HG02610 (cell line): ENCODE measurements at regions not wholly inside any gene's neighbourhood (a gene's known extent, or its start where the extent isn't known, plus 50 kb on each side); places are given as distances from the start of the nearest gene placed in this dataset.
A peak's percentile ranks its signal among the peaks of the same experiment; 100 is the strongest.

ENCODE experiments used
- ATAC-seq: cut with Tn5 transposase; IDR thresholded peaks from one replicate; pipeline ENCODE4 v1.9.1; 2021; ENCODE audit warnings: mild to moderate bottlenecking, moderate library complexity; ENCODE audit not compliant: unreplicated experiment

DNA sequence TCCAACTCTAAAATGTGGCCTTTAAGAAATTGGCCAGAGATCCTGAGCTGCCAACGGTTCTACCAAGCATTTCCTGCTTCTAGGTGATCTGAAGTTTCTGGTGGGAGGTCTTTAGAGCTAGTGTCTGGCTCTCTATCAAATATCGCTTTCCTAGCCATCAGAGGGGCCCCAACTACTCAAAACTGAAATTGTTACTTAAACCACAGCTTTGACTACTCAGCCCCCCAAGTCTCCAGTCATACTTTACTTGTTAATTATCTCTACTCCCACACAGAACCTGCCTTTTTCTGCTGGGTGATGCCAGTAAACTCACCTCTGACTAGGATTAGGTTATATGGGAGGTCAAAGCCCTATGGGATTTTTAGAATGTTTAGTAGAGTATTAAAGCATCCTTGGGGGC lies 95.1 kb downstream of the FASLG start:
- no peak for ATAC-seq

DNA sequence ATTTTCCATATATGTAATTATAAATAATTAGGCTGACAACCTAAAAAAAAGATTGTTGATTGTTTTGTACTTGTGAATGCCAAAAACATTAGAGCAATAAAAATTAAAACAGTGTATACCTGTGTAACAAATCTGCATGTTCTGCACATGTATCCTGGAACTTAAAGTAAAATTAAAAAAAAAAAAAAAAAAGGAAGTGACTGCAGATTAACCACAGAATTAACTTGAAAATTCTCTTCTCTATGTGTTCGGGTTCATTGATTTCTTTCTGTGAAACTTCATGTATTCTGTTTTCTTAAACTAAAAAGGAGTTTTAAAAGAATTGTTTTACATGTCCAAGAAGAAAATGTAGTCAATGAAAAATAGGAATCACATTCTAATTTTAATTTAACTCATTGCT lies 95.7 kb downstream of the FASLG start:
- no peak for ATAC-seq

DNA sequence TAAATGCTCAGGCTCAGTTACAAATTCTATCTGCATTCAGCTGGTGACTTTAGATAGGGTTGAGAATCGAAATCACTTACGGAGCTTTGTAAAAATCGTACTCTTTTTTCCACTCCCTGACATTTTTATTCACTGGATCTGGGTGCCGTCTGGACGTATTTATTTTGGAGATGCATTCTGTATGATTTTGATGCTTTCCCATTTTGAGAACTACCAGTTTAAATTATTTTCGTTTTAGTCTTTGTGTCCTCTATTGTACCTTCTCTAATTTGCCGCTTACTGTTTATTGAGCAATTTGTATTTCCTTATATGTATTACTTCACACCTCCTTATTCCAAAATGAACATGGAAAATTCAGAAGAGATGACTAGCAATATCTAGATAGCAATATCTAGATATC lies 96.2 kb downstream of the FASLG start:
- no peak for ATAC-seq

DNA sequence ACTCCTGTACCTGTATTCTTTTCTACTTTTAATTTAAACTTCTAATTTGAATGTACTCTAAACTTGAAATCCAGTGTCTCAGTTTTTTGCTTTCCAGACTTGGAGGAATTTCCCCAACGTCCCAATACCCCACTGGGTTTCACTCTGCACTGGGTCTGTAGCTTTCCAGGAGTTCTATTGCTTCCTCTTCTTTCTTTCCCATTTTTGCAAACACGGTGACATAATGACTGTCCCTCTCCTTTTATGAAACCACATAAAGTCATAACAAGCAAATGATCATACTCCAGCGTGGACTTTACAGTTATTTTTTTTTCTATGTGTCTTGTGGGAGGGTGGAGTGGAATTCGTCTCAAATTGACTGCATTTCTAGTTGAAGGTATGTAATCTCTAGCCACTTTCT lies 97.1 kb downstream of the FASLG start:
- ATAC-seq, result no peak

DNA sequence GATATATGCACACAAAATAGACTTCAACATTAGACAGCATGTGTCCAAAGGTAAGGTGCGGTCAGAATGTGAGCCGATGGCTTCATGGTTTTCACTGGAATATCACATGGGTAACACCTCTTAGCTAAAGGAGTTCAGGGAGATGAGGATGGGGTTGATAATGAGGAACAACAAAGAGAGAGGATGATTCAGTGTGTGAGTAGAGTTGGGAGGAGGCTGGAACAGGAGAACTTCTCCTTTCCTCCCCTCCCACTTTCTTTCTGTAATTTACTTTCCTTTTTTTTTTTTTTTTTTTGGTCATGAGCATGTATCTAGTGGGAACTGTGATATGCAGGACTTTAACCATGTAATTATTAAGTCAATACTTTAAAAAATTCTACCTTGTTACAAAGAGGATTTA lies 99.4 kb downstream of the FASLG start:
- no peak for ATAC-seq

DNA sequence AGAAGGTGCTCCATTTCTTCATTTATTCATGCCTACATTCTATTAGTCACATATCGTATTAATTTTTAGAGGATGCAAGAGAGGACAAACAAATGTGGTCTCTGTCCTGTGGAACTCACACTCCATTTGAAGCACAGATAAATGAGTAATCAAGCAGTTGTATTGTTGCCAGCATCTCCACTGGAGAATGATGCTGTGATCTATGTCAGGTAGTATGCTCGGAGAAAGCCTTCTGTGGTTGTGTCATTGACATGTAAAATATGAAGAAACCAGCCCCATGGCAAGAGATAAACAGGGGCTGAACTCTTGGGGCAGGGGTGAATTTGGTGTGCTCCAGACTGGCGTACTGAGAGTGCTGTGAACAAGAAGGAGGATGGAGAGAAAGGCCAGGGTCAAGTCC lies 101.2 kb downstream of the FASLG start:
- ATAC-seq, result no peak

DNA sequence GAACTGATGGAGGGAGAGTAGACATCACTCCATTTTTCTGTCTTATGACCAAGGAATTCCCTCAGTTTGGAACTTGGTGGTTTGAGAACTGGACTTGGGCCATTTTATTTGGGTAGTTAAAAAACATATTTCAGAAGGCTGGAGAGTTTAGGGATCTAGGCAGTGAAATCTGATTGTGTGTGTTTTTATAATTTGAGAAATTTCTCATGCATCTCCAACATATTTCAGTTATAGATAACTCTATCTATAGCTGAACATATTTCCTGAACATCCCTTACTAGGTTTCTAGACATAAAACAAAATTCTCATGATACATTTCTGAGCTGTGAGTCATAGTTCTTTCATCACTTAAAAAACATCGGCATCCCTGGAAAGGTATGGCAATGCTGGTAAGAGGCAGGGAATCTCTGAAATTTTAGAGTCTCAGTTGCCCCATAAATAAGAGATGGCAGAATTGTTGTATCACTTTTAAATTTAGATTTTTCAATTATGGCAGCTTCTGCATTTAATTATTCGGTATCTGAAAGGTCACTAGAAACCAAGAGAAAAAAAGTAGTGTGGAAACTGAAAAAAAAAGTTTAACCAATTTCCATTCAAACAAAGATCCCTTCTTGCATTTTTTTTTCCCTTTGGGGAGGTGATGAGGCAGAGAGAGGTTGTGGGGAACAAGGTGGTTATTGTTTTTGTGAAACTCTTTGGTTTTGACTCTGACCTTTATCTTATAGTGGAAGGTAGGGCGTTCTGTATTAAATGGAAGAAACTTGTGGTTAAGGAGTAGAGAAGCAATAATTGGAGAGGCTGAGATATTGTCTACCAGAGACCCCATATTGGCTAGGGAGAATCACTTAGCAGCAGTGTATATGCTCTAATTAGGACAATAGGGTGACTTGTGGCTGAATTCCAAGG lies 102.9 kb downstream of the FASLG start:
- ATAC-seq, result no peak

DNA sequence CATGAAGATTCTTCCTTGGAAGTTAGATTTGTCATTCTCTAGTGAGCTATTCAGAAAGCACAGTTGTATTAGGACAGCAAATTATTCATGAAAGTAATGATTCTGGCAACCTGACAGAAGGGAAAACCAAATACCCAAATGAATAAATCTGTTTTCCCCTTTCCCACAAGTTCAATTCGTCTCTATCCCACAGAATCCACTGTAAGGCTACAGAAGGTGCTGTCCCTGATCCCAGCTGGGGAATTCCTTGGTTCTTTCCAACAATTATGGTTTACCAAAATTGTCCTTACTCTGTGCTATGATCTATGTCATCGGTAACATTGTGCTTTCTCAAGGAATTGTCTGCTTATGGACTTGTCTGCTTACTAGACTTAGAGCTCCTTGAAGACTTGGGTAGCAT lies 104.2 kb downstream of the FASLG start:
- ATAC-seq, result no peak

DNA sequence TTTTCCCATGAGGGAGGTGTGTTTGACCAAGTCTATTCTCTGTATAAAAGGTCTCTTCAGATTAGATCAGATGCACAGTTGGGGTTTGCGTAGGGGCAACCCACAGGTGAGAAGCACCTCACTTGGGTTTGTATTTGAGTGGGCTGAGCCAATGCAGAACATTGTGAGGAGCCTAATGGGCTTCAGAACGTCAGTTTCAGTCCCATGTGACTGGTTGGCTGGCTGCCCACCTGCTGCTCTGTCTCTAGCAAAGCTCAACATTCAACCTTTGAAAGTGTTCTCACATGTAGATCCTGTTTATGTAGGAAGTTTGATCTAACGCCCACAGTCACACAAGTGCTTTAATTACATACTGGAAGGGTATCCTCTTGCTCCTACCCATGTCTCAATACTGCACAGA lies 105.5 kb downstream of the FASLG start:
- ATAC-seq, result no peak

DNA sequence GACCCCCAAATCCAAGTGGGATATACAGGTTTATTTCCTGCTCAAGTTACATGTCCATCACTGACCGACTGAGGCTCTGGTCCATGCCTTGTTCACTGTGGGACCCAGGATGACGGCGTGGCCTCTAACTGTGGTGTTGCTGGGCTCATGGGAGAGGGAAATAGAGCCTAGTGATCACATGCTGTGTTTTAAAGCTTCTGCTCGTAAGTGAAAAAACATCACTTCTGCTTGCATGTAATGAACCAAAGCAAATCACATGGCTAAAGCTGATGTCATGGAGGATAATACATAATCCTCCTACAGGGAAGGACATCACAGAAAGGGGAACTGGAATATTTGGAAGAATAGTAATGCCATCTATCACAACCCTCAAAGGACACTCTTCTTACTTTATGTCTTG lies 107.6 kb downstream of the FASLG start:
- no peak for ATAC-seq

DNA sequence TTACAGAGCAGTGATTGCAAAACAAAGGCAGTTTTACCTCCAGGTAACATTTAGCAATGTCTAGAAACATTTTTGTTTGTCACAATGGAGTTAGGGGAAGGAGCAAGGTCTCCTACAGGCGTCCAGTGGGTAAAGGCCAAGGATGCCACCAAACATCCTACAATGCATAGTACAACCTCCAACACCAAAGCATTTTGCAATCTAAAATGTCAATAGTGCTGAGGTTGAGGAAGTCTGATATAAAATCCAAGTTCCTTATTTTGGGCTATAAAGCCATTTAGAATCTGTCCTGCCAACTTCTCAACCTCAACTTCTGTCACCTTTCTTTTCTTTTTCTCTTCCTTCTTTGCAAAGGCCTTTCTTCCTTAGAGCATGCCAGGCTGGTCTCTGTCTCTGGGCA lies 111.2 kb downstream of the FASLG start:
- no peak for ATAC-seq

DNA sequence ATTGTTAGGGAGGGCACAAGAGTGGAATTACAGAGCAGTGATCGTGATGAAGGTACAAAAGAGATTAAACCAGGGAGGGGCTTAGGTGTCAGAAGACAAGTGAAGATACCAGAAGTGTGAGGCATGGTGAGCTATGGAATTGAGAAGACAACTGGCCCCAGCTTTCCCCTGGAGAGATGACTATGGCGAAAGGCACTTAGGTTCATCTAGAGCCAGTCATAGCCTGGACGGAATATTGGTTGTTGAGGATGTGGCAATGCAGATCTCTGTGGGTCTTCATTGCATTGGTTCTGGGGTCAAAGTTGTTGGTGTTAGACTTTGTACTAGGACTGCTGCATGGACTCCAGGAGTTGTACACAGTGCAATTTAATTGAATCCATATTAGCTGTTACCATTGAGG lies 115.7 kb downstream of the FASLG start:
- no peak for ATAC-seq

DNA sequence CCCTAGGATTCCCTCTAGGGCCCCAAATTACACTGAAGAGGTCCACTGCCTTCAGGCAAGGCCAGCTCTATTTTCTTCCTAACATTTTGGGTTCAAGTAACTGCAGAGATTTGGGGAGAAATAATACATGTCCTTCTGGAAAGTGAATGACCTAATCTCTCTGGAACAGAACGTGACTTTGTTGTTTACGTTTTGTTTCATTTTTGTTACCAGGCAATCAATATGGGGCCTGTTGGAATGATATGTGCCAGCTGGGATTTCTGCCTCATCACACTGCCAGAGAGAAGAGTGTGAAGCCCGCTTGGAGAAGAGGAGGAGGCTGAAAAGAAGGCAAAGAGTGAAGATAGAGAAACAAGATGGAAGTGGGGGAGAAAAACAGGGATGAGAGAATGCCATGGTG lies 116.7 kb downstream of the FASLG start:
- ATAC-seq, result no peak

DNA sequence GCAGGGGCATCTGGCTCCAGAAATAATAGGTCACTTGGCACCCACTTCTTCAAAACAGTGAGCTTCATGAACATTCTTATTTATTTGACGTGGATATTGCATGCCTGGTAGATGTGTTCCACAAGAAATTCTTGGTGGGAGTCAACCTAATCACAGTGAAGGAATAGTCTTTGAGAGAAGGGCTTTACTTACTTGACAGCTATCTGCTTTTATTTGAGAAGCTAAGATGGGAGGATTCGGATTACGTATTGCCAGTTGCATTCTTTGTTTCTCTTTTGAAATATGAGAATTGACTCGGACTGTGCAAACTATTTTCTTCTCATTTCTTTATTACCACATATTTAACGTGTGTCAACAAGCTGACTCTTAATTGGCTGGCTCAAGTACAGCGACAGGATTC lies 117.2 kb downstream of the FASLG start:
- ATAC-seq, result no peak

DNA sequence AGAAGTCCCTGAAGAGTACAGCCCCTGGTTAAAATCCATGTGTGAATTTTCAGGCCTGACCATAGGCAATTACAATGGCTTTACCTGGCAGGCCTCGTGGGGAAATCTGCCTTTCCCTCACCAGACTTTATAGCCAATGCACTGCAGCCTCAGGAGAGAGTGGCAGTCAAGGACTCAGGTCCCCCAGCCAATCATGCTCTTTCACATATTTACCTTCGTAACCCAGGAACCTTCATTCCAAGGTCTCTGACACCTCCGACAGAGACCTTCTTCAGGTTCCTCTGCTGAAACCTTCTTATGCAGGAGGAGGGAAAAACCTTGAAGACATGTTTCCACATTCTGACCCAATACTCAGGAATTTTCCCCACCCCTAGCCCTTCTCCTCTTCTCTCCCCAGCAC lies 118.9 kb downstream of the FASLG start:
- no peak for ATAC-seq

DNA sequence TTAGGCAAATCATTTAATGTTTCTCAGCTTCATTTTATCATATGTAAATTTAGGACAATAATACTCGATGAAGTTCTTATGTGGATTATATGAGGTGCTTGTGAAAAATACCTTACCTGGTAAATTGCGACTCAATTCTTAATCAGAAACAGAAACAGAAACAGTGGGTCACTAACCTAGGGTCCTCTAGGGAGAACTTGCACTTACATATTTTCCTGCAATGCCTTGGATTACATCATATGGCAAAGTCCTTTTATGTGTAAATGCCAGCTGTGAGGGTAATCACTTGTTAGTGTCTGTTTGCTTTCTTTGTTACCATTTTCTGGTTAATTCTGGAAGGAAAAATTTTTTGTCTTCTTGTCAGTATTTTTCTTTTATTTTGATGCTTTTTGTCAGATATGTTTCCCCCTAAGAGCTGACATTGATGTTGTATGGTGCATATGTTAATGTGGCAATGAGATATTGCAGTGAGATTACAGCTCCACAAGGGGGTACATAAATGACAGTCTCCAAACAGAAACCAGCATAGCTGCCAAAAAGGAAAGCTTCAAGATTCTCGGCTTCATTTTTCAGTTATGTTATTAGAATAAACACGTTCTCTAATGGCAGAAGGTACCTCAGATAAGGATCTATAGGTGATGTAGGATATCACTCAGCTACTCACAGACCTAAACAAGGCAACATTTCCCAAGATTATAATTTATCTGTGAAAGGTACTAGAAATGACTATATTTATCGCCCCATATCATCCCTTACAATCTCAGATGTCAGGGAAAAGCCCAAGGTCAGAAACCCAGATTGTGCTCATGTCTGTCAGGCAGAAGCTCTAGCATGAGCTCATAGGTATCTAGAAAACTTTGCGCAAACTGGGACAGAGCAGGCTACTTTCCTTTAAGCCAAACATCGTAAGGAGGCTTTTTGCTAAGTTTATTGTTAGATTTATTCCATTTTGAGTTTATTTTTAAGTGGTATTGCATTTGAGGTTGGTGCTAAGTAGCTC lies 119.9 kb downstream of the FASLG start:
- peak; percentile 67 for ATAC-seq

DNA sequence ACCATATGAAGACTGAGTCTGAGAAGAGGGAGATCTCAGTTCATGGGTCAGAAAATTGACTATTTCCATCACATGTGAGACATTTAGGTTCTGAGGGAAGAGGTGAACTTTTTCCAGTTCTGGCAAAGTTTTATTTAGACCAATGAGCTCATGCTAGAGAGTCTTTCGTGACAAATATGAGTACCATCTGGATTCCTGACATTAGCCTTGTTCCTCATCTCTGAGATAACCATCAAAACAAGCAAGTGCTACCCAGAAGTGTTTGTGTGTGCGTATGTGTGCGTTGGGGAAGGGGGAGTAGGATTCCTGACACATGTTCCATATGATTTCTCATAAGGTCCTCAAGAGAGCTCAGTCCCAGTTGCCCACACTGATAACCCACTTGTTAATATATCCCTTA lies 120.6 kb downstream of the FASLG start:
- ATAC-seq, result no peak

DNA sequence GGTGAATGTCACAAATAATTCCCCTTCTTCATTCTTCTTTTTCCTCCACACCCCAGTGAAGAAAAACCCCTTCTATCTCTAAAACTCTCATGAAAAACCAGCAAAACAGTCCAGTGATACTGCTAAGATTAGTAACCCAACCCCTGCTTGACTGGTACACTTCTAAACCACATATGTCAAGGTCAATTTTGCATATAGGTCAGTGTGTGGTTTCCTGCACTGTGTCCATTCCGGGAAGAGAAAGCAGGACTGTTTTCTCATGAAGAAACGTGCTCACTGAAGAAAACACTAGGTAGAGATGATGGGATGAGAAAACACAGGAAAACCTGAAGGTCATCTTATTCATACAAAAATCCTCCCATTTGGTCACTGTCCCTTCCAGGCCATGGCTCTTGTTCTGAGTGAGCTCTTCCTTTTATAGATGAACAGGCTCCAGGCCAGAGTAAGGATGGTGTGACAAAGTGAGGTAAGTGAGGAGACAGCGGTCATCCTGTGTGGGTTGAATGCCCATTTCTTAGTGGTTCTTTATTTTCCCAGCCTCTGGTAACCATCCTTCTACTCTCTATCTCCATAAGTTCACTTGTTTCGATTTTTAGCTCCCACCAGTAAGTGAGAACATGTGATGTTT lies 122.7 kb downstream of the FASLG start:
- peak; percentile 72 for ATAC-seq

DNA sequence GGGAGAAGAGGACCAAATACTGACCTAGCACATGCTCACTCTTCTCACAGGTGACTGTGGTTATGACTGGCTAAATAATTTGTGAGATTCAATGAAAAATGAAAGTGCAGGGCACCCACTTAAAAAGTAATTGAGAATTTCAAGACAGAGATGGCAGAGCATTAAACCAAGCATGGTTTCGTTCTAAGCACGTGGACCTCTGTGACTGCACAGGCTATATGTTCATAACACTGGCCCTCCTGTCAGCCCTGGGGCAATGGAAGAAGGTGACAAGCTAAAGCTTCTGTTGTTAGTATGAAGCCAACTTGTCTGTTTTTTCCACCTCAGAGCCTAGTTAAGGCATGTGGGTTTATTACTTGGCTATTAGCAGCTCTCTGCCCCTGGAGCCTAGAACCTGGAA lies 130.9 kb downstream of the FASLG start:
- ATAC-seq, result no peak

DNA sequence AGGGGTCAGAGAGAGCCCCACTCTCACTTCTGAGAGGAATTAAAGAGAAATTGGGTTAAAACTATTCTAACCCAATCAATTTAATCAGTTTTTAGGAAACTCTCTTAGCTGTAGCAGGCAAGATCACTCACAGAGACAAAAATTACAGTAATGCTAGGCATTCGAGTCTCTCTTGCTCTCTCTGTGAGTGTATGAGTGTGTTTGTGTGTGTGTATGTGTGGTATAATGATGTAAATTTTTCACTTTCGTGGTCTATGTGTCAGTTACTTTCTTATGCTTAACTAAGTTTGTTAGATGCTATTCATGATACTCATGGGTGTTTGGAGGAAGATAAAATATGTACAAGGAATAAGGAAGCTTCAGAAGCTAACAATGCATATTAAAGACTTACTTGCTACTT lies 131.3 kb downstream of the FASLG start:
- no peak for ATAC-seq

DNA sequence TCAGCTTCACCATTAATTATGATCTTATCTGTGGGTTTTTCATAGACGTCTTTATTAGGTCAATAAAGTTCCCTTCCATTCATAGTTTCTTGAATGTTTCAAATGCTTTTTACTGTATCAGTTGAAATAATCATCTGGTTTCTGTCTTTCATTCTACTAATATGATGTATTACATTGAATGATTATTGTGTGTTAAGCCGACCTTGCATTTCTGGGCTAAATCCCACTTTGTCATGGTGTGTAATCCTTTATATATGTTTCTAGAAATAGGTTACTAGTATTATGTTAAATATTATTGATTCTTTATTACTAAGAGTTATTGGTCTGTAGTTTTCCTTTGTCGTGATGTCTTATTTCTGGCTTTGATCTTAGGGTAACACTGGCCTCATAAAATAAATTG lies 134.9 kb downstream of the FASLG start:
- no peak for ATAC-seq
